Esophagus squamous epithelium (tissue), 5 donors: ENCODE measurements at regions not wholly inside any gene's neighbourhood (a gene's known extent, or its start where the extent isn't known, plus 50 kb on each side); places are given as distances from the start of the nearest gene placed in this dataset.

Experiments used
- DNase-seq: peaks from one replicate; lab custom pipeline; 2025; lab: John Stamatoyannopoulos, UW
- H3K27ac ChIP-seq, 4 donors: fragments of 200-600 bp; sonication (generic); one replicate each; pipeline ENCODE4 v1.5.1; 2016 to 2019; ENCODE audit warnings: mild to moderate bottlenecking in 1 of 4
- H3K27me3 ChIP-seq, 4 donors: fragments of 200-600 bp; sonication (generic); 1 replicate in 3 of 4; 2 replicates in 1 of 4; pipeline versions ENCODE4 v1.5.1 to v1.6.0; 2017 to 2021; ENCODE audit warnings: antibody characterized with exemption in 1 of 4
- H3K36me3 ChIP-seq, 3 donors: fragments of 200-600 bp; sonication (generic); one replicate each; pipeline ENCODE4 v1.5.1; 2016 to 2019
- H3K4me1 ChIP-seq, 3 donors: fragments of 200-600 bp; sonication (generic); one replicate each; pipeline ENCODE4 v1.5.1; 2017 to 2019
- H3K4me3 ChIP-seq, 4 donors: fragments of 200-600 bp; sonication (generic); 1 replicate in 3 of 4; 2 replicates in 1 of 4; pipeline ENCODE4 v1.5.1; 2016 to 2019; ENCODE audit warnings: mild to moderate bottlenecking in 2 of 4, moderate library complexity in 1 of 4
- H3K9me3 ChIP-seq, 3 donors: fragments of 200-600 bp; sonication (generic); one replicate each; pipeline ENCODE4 v1.5.1; 2016 to 2019
- POLR2A ChIP-seq, 4 donors: fragments of 450-650 bp; IDR thresholded peaks; one replicate each; pipeline ENCODE4 v1.6.1; 2017; ENCODE audit warnings: antibody characterized with exemption in 4 of 4, mild to moderate bottlenecking in 4 of 4, moderate library complexity in 3 of 4
- WGBS, 2 donors: methylation state at CpG; one replicate each; pipeline ENCODE4 v1.1.5; 2018; 5-methylcytosine and 5-hydroxymethylcytosine counted together
- intact Hi-C: fragments of 100-400 bp; cut with DNase I; formaldehyde crosslinking; loops from one replicate; pipeline ENCODE4 v1.15.0; 2022
- TF ChIP-seq, protein P1 (sequence below), 6 experiments: fragments of 450-650 bp in 4 of 6; fragments of 200-600 bp in 2 of 6; sonication (generic) in 2 of 6; IDR thresholded peaks; one replicate each; pipeline ENCODE4 v1.5.1; 2016 to 2019; ENCODE audit warnings: antibody characterized with exemption in 6 of 6, mild to moderate bottlenecking in 4 of 6, moderate library complexity in 4 of 6
- donor health status: DM: yes; HTN: yes; CAD: no.

DNA sequence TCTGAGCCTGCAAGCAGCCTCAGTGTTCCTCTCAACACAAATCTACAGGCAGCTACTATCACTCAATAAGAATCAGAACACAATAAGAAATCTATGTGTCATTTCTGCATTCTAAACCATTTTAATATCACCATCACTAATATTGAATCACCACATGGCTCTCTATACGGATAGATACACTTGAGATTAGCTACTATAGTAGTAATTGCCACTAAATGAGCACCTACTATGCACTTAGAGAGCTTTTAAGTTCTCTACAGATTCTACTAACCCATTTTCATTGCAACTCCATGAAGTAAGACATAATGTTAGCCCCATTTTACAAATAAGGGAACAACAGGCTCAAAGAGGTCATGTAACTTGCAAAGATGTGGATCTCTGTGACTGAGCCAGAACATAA is 132.8 kb upstream of the DYNLRB2 start:
- H3K27ac ChIP-seq = no peak overlapping the region
- intact Hi-C loops = no loop called here
- no peak for DNase-seq
- H3K4me3 ChIP-seq = no peak overlapping the region
- no peaks in the 10 kb centered on the region for H3K27me3 ChIP-seq
- no peaks in the 10 kb centered on the region for H3K36me3 ChIP-seq
- no peaks in the 10 kb centered on the region for H3K4me1 ChIP-seq
- no peak for TF ChIP-seq POLR2A (IDR thresholded peaks at IDR 0.05)
- TF ChIP-seq, protein P1, sequence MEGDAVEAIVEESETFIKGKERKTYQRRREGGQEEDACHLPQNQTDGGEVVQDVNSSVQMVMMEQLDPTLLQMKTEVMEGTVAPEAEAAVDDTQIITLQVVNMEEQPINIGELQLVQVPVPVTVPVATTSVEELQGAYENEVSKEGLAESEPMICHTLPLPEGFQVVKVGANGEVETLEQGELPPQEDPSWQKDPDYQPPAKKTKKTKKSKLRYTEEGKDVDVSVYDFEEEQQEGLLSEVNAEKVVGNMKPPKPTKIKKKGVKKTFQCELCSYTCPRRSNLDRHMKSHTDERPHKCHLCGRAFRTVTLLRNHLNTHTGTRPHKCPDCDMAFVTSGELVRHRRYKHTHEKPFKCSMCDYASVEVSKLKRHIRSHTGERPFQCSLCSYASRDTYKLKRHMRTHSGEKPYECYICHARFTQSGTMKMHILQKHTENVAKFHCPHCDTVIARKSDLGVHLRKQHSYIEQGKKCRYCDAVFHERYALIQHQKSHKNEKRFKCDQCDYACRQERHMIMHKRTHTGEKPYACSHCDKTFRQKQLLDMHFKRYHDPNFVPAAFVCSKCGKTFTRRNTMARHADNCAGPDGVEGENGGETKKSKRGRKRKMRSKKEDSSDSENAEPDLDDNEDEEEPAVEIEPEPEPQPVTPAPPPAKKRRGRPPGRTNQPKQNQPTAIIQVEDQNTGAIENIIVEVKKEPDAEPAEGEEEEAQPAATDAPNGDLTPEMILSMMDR (IDR thresholded peaks at IDR 0.05) = no peak
- no peaks in the 10 kb centered on the region for H3K9me3 ChIP-seq
- 64 to 82% methylated on average over 1 of the region's 1 CpG for WGBS, 2 donors

GRCh38 chr16:80407265-80407987 is 133.4 kb upstream of the DYNLRB2 start:
- H3K4me1 ChIP-seq = no peaks in the 10 kb centered on the region
- WGBS, 2 donors = 81 to 84% methylated on average over 3 of the region's 3 CpGs
- H3K27ac ChIP-seq = no peak overlapping the region
- H3K27me3 ChIP-seq = no peaks in the 10 kb centered on the region
- intact Hi-C loops = no loop called here
- H3K9me3 ChIP-seq = no peaks in the 10 kb centered on the region
- TF ChIP-seq, protein P1 (IDR thresholded peaks at IDR 0.05) = no peak
- TF ChIP-seq POLR2A (IDR thresholded peaks at IDR 0.05) = no peak
- no peak overlapping the region for H3K4me3 ChIP-seq
- no peak for DNase-seq
- no peaks in the 10 kb centered on the region for H3K36me3 ChIP-seq

- Histone ChIP-seq H3K4me3 (no peak overlapping the region), H3K9me3 (no peaks in the 10 kb centered on the region), H3K27ac (no peak overlapping the region), H3K36me3 (no peaks in the 10 kb centered on the region), H3K4me1 (no peaks in the 10 kb centered on the region), H3K27me3 (no peaks in the 10 kb centered on the region)
- intact Hi-C loops = no loop called here
- DNase-seq = no peak
- TF ChIP-seq, protein P1 (IDR thresholded peaks at IDR 0.05) = no peak
- no peak for TF ChIP-seq POLR2A (IDR thresholded peaks at IDR 0.05)
These were observed 135.9 kb upstream of the DYNLRB2 start for GRCh38 chr16:80404847-80405246.

DNA sequence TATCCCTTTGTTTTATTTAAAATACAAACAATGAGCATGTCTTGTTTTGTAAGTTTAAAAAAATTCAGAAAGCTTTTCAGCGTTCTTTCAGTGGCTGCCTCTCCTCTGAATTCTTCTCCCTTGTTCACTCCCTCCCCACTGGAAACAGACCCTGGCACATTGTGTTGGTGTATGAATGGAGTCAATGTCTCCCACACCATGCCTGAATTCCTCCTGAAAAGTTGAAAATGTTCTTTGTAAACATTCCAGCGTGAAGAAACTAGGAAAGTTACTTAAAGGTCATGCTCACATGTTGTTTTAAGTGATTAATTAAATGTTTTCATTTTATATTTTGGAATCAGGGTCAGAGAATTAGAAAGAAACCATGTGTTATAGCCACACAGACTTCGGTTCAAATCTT is 136.9 kb upstream of the DYNLRB2 start:
- no peak overlapping the region for H3K4me3 ChIP-seq
- H3K36me3 ChIP-seq = no peaks in the 10 kb centered on the region
- no peak for DNase-seq
- H3K27ac ChIP-seq = no peak overlapping the region
- intact Hi-C loops = no loop called here
- TF ChIP-seq POLR2A (IDR thresholded peaks at IDR 0.05) = no peak
- TF ChIP-seq, protein P1 (IDR thresholded peaks at IDR 0.05) = no peak
- no peaks in the 10 kb centered on the region for H3K4me1 ChIP-seq
- H3K27me3 ChIP-seq = no peaks in the 10 kb centered on the region
- WGBS, 2 donors = 37% methylated on average over 3 of the region's 3 CpGs
- H3K9me3 ChIP-seq = no peaks in the 10 kb centered on the region

DNA sequence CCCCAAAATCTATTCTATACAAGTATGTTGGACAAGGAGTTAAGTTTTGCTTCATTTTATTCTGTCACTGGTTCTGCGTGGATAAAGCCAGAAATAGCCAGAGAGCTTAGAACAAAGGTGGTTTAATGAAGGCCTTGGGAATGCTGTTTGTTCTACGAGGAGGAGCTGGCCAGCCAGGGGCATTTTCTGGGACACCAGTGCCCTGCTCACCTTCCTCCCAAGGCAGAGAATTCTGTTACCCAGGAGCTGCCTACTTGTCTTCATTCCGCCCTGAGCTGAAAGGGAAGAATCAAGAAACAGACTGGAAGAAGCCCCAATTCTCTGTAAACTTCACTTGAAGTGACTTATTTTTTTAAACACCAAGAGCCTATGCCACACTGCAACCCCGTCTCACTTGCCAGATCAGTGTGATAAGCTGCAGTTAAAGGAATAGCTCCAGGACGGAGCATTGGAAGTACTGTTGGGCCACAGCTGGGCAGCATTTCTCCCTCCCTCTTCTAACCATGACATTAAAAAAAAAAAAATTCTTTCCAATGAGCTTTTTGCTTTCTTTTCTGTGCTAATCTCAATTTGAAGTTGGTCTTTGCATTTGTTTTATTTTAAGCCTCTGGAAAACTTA is 149.8 kb upstream of the DYNLRB2 start:
- Histone ChIP-seq H3K27me3 (no peaks in the 10 kb centered on the region), H3K9me3 (no peaks in the 10 kb centered on the region), H3K36me3 (no peaks in the 10 kb centered on the region), H3K4me3 (no peak overlapping the region), H3K27ac (no peak overlapping the region), H3K4me1 (no peaks in the 10 kb centered on the region)
- whole genome bisulfite sequencing, 2 donors = 74 to 75% methylated on average over 5 of the region's 5 CpGs
- no peak for TF ChIP-seq POLR2A (IDR thresholded peaks at IDR 0.05)
- TF ChIP-seq, protein P1 (IDR thresholded peaks at IDR 0.05) = no peak
- intact Hi-C loops = no loop called here
- DNase-seq = no peak
